IPS-NIHi7 (cell line): ENCODE measurements at regions not wholly inside any gene's neighbourhood (a gene's known extent, or its start where the extent isn't known, plus 50 kb on each side); places are given as distances from the start of the nearest gene placed in this dataset.
A peak's percentile ranks its signal among the peaks of the same experiment; 100 is the strongest.

Source experiments
- DNase-seq: peaks from one replicate; pipeline ENCODE4 v3.0.0; 2012; ENCODE audit warnings: mixed read lengths; ENCODE audit errors: extremely low spot score

GRCh38 chr5:168174376-168174775 lies 117.1 kb upstream of the WWC1 start:
- DNase-seq: no peak

DNA sequence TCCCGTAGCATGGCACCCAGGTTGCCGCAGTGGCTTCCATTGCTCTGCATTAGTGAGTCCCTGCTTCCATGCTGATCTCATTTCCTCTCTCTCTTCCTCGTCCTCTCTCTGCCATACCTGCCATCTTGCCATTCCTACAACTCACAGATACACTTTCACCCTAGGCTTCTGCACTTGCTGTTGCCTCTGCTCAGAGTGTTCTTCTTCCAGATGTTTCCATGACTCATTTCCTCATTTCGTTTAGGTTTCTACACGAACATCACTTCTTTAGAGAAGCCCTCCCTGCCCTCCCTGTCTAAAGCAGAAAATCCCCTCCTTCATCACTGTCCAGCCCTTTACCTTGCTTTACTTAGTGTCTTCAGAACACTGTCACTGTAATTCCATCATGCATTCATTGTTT lies 115.2 kb upstream of the WWC1 start:
- DNase-seq: no peak

DNA sequence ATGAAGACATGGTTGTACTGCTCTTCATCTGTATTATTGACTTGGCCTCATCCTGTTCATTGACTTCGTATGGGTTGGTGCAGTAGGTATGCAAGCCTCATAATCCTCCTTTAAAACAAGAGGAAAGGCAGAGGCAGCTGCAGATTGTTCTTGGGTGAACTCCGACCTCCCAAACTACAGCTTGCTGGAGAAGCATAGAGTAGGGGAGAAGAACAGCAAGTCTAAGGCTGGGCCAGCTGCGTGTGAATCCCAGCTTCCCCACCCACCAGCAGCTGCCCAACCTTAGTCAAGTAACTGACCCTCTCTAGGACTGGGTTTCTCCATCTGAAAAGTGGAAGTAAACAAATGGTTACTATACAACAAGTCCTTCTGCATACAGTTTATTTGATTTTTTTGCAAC lies 114.5 kb upstream of the WWC1 start:
- no peak for DNase-seq

GRCh38 chr5:168177831-168178450 lies 113.5 kb upstream of the WWC1 start:
- DNase-seq: peak; percentile 68

GRCh38 chr5:168179192-168179593 lies 112.3 kb upstream of the WWC1 start:
- DNase-seq: no peak

- no peak for DNase-seq
These were observed 109.2 kb upstream of the WWC1 start for GRCh38 chr5:168182269-168182668.

DNA sequence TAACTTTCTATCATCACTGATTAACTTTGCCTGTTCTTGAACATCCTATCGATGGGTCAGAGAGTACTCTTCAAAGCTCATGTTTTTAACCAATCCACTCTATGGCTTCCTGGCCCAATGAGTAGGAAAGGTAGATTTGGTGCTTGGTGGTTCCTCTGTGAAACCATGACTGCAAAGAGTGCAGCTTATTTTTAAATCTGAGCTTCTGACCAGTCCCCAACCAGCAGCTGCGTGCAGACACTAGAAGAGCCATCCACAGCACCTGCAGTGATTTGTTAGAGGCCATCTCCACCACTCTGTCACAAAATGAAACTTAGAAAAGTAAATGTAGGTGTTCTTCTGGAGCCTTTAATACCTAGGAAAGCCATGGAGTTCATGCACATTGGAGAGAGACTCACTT lies 107.3 kb upstream of the WWC1 start:
- DNase-seq: no peak

- no peak for DNase-seq
These were observed 105.0 kb upstream of the WWC1 start for GRCh38 chr5:168186289-168187074.

DNA sequence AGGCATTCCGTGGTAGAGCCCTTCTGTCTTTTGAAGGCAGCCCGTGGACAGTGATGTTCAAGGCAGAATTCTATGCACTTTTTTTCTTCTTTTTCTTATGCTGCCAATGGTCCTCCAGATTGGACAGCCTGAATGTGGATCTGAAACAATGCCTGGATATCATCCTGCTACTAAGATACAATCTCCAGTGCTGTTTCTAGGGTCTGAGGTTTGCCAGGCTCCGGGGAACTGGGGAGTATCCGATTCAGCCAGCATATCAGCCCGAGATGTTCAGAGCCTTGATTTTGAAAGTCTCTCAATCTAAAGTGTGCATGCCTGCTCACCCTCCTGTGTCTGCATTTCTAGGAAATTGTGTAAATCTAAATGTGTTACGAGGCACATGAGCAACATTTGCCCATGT lies 103.8 kb upstream of the WWC1 start:
- DNase-seq: no peak

- DNase-seq: no peak
These were observed 103.3 kb upstream of the WWC1 start for GRCh38 chr5:168188182-168188581.

DNA sequence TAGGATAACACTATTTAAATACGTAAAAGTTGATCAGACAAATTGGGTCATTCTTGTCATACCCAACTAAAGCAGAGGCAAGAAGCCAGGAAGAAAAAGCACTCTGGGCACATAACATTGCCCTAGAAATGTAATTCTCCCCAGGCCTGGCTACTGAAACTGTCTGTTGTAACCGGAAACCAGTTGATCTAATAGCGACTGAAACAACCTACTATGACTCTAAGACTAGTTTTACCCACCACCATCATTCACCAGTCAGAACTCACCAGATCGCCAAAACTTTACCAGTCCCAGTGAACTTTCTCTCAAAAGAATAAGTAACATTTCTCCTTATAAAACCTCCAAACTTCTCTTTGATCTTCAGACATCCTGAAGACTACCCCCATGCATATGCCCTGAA lies 99.3 kb upstream of the WWC1 start:
- no peak for DNase-seq

- DNase-seq: no peak
These were observed 97.8 kb upstream of the WWC1 start for GRCh38 chr5:168193493-168194250.

GRCh38 chr5:168195110-168195509 lies 96.3 kb upstream of the WWC1 start:
- no peak for DNase-seq

DNA sequence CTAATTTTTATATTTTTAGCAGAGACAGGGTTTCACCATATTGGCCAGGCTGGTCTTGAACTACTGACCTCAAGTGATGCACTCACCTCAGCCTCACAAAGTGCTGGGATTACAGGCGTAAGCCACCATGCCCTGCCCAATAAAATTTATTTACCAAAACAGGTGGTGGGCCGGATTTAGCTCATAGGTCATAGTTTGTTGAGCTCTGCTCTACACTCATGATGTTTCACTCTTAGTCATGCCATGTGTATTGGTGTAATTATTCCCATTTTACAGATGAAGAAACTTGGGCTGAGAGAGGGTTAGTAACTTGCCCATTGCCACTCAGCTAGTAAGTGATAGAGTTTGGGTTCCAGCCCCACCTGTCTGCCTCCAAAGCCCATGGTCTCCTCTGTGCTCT lies 93.1 kb upstream of the WWC1 start:
- DNase-seq: no peak

- no peak for DNase-seq
These were observed 88.4 kb upstream of the WWC1 start for GRCh38 chr5:168202996-168203395.

GRCh38 chr5:168204165-168204564 lies 87.3 kb upstream of the WWC1 start:
- peak; percentile 27 for DNase-seq

DNA sequence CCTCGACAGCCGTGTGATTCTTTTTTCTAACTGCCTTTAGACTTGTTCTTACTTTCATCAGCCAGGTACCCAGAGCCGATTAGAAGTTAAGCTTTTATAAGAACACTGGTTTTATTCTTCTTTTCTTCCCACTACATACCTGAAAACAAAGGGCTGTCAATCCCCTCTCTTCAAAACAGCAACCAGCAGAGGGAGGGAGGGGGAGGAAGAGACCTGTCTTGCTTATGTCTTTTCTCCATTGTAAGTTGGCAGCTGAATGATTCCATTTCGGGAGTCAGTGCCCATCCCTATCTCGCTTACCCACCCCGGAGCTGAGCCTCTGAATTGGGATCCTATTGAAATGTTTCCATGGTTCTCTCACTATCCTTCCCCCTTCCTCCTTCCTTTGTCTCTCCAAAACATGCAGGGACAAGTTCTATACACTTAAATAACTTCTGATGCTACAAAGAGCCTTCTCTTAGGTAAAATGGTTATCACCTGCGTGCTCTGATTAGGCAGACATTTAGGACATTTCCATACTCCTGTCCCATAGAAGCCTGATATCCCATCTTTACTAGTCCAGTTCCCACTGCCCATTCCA lies 83.9 kb upstream of the WWC1 start:
- DNase-seq: no peak

- DNase-seq: no peak
These were observed 82.0 kb upstream of the WWC1 start for GRCh38 chr5:168209244-168209995.

GRCh38 chr5:168209997-168210396 lies 81.4 kb upstream of the WWC1 start:
- no peak for DNase-seq

DNA sequence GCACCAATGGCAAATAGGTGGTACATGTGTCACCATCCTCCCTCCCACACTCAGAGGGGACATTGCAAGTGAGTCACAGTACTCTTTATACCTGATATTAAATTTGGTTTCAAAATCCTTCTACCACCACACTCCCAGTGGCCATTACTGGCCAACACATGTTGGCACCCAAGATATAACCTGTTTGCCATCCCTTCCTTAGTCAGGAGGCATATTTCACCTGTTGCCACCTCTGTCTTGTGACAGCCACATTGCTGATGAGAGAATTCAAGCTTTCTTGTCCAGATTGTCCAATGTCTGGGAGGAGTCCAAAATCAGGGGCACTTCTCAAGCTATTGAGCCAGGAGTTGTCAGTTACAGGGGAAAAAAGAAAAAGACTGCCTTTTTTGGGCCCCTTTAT lies 80.2 kb upstream of the WWC1 start:
- no peak for DNase-seq

- no peak for DNase-seq
These were observed 79.5 kb upstream of the WWC1 start for GRCh38 chr5:168211936-168212335.

GRCh38 chr5:168214071-168214470 lies 77.4 kb upstream of the WWC1 start:
- DNase-seq: no peak
